ENCODE measurements at regions not wholly inside any gene's neighbourhood (a gene's known extent, or its start where the extent isn't known, plus 50 kb on each side); places are given as distances from the start of the nearest gene placed in this dataset.

DNA sequence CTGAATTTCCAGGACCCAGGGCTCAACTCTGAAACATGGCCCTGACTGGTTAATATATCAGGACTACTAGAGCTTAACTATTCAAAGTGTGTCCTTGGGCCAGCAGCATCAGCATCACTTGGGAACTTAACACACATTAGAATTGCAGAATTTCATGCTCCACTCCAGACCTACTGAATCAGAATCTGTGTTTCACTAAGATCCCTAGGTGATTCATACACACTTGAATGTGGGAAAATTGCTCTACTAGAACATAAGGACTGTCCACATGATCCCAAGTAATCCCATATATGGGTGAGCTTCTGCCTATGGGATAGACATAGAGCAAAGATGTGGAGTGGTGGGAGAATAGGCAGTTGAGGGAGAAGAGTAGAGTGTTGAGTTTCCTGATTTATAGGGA lies 192.5 kb upstream of the CLNK start:
- TF ChIP-seq, protein P1, sequence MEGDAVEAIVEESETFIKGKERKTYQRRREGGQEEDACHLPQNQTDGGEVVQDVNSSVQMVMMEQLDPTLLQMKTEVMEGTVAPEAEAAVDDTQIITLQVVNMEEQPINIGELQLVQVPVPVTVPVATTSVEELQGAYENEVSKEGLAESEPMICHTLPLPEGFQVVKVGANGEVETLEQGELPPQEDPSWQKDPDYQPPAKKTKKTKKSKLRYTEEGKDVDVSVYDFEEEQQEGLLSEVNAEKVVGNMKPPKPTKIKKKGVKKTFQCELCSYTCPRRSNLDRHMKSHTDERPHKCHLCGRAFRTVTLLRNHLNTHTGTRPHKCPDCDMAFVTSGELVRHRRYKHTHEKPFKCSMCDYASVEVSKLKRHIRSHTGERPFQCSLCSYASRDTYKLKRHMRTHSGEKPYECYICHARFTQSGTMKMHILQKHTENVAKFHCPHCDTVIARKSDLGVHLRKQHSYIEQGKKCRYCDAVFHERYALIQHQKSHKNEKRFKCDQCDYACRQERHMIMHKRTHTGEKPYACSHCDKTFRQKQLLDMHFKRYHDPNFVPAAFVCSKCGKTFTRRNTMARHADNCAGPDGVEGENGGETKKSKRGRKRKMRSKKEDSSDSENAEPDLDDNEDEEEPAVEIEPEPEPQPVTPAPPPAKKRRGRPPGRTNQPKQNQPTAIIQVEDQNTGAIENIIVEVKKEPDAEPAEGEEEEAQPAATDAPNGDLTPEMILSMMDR (IDR thresholded peaks at IDR 0.05): no peak
- TF ChIP-seq EP300 (IDR thresholded peaks at IDR 0.05; ENCODE audit: low read depth): no peak
- no peak for TF ChIP-seq POLR2A (IDR thresholded peaks at IDR 0.05)
